HG03342 (cell line): ENCODE measurements at regions not wholly inside any gene's neighbourhood (a gene's known extent, or its start where the extent isn't known, plus 50 kb on each side); places are given as distances from the start of the nearest gene placed in this dataset.
A peak's percentile ranks its signal among the peaks of the same experiment; 100 is the strongest.
"Not testable (repeated sequence)": the region's sequence is repeated elsewhere in the genome, so short reads cannot be mapped to it uniquely, and the experiment has no call there.

Source experiments
- ATAC-seq: cut with Tn5 transposase; IDR thresholded peaks from one replicate; pipeline ENCODE4 v1.9.1; 2021; ENCODE audit warnings: mild to moderate bottlenecking, moderate library complexity; ENCODE audit not compliant: unreplicated experiment

DNA sequence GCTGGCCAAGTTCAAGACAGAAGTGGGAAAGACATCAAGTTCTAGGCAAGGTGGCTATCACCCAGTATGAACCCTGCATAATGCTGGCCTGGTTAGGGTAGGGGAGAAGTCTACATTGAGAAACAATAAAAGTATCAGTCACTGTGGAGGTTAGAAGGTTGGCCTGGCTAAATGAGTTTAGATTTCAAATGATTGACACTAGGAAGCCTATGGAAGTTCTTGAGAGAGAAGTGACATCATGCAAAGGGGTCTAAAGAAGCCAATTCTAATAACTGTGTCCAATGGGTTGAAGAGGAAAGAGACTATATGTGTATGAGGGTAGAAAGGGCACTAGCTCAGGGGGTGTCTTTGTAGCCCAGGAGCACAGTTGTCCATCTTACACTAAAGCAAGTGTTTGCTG is 98.5 kb upstream of the MBIP start:
- no peak for ATAC-seq

DNA sequence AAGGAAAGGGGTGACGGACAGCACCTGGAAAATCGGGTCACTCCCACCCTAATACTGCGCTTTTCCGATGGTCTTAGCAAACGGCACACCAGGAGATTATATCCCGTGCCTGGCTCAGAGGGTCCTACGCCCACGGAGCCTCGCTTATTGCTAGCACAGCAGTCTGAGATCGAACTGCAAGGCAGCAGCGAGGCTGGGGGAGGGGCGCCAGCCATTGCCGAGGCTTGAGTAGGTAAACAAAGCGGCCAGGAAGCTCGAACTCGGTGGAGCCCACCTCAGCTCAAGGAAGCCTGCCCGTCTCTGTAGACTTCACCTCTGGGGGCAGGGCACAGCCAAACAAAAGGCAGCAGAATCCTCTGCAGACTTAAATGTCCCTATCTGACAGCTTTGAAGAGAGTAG is 91.5 kb upstream of the MBIP start:
- ATAC-seq = not testable (repeated sequence)

DNA sequence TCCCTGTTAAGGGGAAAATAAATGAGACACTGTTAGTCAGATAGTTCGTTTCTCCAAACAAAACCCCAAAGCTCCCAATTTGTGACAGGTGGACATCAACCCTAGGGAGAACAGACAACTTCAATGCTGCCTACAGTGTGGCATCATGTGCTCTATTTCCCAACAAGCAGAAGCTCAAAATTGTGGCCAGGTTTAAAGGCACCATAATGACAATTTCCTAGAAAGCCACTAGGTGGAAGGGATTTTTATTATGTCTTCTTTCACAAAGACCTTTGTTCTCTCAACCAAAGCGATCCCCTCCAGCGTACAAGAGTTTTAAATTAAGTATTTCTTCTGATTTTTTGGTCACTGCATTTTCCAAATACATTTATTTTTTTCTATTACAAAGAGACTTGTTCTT is 88.0 kb upstream of the MBIP start:
- no peak for ATAC-seq

DNA sequence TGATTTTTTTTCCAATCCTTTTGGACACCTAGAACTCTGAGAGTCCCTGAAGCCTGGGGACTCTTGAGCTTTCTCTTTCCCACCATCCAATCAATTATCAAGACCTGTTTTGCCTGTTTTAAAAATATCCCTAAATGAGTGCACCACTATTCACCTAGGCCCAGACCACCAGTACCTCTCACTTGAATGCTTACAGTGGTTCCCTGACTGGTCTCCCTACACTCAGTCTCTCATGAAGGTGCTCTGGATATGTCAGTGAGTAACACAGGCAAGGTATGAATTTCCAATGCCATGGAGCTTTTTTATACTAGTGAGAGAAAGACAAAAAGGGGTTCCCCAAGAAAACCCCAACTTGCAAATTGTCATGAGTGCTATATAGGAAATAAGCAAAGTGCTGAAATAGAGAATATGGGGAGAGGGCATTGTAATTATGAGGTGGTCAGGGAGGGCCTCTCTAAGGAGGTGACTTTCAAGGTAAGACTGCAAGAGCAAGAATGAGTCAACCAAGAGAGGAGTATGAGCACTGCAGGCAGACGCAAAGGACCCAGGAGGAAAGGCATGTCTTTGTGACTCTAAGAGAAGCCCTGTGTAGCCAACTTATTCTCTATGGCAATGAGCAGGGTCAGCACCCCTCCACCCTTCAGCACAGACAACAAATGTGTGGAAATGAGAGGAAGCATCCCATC is 85.3 kb upstream of the MBIP start:
- no peak for ATAC-seq

DNA sequence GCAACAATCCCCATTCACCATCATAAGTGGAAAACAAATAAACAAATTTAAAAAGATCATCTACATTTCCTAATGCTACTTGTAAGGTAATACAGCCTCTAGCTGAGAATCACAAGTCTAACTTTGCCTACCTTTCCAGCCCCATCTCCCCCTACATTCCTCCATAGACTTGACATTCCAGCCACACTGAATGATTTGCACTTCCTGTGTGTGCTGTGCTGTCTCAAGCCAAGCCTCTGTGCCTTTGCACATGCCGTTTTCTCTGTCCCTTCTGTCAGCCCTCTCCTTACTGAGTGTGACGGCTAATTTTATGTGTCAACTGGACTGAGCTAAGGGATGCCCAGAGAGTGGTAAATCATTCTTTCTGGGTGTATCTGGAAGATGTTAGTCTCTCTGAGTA is 82.4 kb upstream of the MBIP start:
- ATAC-seq = no peak

DNA sequence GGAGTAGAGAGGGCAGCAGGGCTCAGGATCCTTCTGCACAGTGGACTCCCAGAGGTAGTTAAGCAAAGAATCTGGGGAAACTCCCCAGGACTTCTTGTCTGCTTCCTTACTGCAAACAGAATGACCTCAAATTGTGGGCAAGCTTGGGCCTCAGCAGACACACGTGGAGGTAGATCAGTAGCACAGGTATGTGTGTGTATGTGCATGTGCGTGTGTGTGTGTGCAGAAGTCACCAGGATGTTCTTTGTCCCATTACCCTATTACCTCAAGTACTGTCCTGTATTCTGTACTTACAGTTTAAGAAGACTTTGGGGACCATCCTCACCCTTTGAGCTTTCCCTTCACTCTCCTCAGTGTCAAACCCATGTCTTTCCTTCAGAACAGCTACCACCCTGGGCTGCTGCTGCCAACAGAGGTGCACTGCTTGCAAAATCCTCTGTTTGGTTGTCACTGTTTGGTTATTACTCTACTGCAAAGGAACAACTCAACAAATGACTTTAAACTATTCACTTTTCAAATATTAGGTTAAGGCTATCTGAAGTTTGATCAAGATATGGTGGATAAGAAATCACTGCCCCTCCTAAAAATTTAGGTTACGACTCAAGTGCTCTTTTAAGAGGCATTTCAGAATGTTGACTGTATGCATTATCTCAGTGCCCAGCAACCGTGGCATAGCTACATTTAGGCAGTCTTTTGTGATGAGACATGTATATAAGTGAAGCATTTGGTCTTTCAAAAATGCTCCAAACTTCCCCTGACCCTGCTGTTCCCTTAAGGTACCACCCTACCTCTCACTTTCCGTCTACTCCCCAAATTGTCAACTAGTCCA is 78.2 kb upstream of the MBIP start:
- no peak for ATAC-seq

DNA sequence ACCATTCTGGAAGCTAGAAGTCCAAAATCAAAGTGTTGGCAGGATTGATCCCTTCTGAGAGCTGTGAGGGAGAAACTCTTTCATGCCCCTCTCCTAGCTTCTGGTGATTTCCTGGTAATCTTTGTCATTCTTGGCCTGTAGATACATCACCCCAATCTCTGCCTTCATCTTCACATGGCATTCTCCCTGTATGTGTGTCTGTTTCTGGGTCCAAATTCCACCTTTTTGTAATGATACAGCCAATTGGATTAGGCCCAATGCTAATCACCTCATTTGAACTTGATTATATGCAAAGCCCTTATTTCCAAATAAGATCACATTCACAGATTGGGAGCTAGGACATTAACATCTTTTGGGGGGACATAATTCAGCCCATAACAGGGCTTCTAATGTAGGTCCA is 76.9 kb upstream of the MBIP start:
- no peak for ATAC-seq

DNA sequence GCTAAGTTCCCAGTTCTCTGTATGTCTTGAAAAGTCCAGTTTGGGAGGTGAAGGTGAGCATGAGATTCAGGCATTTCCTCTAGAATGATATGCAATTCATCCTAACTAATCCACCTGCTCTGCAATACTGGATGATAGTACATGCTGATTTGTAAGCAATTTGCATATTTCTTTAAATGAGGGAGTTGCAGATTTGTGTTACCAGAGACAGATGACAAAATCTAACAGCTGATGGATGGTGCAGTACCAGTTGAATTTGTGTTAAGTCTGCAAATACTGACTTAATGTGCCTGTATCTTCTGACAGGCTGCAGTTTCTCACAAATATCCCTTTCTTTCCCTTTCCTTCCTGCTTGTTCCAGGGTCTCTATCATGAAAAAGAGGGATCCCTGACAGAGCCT is 76.4 kb upstream of the MBIP start:
- no peak for ATAC-seq

DNA sequence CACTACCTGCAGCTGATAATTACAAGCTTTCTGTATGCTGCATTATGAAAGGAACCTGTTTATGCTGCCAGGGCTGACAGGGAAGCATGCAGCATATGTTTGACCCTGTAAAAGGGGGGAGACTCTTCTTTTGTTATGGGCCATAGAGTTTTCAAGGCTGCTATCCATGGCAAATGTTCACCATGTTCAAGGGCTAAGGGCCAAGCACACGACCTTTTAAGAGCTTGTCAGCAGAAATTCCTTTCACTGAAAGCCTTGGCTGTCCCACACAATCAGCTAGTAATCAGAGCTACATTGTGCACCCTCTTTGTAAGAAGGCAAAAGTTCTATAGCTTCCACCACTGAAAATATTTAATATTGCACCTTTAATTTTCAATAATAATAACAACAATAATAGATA is 74.2 kb upstream of the MBIP start:
- ATAC-seq = no peak

DNA sequence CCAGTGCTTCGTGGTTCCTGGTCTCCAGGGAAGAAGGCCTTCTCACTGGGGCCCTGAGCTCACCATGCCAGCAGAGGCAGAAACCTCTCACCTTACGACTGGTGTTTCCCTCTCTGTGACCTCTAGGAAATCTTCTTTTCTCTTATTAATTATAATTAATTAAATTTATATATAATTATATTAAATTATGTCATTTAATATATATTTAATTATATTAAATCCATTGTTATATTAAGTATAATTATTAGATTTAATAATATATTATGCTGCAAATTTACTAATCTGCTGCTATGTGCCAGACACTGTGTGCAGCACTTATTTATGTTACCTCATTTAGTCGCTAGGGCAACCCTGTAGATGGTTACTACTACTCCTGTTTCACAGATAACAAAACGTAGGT is 70.3 kb upstream of the MBIP start:
- no peak for ATAC-seq

DNA sequence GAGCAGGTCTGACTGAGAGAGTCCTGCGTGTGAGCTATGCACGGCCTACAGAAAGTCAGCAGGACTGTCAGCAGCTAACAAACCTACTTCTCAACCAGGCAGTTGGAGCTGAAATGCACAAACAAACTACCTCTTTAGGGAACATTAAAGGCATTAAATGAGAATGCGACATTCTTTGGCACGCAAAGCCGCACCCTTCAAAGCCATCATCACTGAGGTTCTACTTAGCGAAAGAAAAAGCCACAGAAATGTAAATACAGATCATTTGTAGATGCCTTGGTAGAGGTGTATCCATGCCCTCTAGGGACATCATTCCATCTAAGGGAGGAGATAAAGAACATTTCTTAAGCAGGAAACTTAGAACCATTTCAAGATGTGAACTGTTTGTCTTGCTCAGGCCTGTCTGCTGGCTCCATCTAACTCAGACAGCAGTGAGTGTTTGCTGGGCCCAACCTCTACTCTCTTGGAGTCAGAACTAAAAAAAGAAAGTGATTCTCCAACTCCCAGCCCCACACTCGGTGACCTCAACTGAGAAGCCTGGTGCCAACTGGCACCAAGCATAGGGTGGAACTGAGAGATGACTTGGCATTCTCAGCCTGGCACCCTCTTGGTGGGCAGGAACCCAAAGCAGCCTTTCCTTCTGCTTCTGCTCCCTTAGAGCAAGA is 63.5 kb upstream of the MBIP start:
- ATAC-seq = no peak

DNA sequence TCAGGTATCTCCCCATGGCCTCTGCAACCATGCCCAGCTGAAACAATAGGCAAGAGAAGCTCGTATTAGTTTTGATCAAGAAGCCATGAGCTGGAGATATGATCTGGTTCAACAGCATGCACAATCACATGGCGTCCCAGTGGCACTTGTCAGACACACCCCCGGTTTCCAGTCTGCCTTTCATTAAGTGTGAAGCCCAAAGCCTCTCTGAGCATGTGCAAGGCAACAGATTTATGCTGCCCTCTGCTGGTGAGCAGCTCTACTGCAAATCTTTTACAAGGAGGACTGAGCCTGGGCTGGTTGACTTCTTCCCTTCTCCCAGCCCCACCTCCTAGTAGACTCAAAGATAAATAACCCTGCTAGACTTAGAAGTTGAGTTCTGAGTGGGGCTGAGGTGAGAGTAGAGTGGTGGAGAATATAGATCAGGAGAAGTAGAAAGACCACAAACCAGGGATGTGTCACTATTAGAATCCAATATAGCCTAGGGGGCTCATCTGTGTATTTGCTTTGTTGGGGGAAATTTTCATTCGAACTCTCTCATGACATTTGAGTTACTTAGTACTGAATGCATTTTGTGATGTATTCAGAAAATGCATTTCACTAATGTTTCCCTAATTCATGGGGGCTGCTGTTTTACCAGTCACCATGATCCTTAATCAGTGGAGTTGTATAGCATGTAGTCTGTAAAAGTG is 53.7 kb upstream of the MBIP start:
- ATAC-seq = peak; percentile 96
